CD4-positive, CD25-positive, alpha-beta regulatory T cell (primary cell): ENCODE measurements at regions not wholly inside any gene's neighbourhood (a gene's known extent, or its start where the extent isn't known, plus 50 kb on each side); places are given as distances from the start of the nearest gene placed in this dataset.
A peak's percentile ranks its signal among the peaks of the same experiment; 100 is the strongest.

Experiments
- ATAC-seq, 2 donors: fragments of 150-1000 bp; cut with Tn5 transposase; one replicate each; pipeline ENCODE4 v1.10.0; 2021; ENCODE audit warnings: low read depth in 2 of 2, moderate number of reproducible peaks in 2 of 2, moderate library complexity in 1 of 2
- DNase-seq, 3 donors: peaks; one replicate each; pipeline versions ENCODE4 v3.0.0 to v3.0.0-alpha.2; 2012 to 2022; ENCODE audit warnings: mixed read lengths in 1 of 3
- H3K27ac ChIP-seq: one replicate; pipeline ENCODE4 v1.7.0; 2013; ENCODE audit warnings: mild to moderate bottlenecking, low read length; ENCODE audit not compliant: insufficient read depth, poor library complexity, severe bottlenecking
- H3K27me3 ChIP-seq: one replicate; pipeline ENCODE4 v1.7.0; 2013; ENCODE audit warnings: low read length; ENCODE audit not compliant: control insufficient read depth, insufficient read depth
- H3K36me3 ChIP-seq: one replicate; pipeline ENCODE4 v1.7.0; 2013; ENCODE audit warnings: mild to moderate bottlenecking, low read length, moderate library complexity; ENCODE audit not compliant: control insufficient read depth, insufficient read depth
- H3K4me1 ChIP-seq: 2 replicates; pipeline ENCODE4 v1.7.0; 2013; ENCODE audit warnings: mild to moderate bottlenecking, low read length; ENCODE audit not compliant: insufficient read depth, control insufficient read depth, poor library complexity, severe bottlenecking
- H3K4me3 ChIP-seq: one replicate; pipeline ENCODE4 v1.7.0; 2013; ENCODE audit warnings: low read depth, mild to moderate bottlenecking, low read length, moderate library complexity
- H3K9me3 ChIP-seq, 2 experiments: 1 replicate in 1 of 2; 2 replicates in 1 of 2; pipeline ENCODE4 v1.7.0; 2013; ENCODE audit warnings: low read length in 2 of 2, mild to moderate bottlenecking in 1 of 2, moderate library complexity in 1 of 2; ENCODE audit not compliant: control insufficient read depth in 2 of 2
- H3K27ac Mint-ChIP-seq, 3 donors: one replicate each; pipeline ENCODE4 v1.8.0; 2020 to 2022; ENCODE audit warnings: mild to moderate bottlenecking in 3 of 3, mixed read lengths in 3 of 3, moderate library complexity in 2 of 3
- H3K27me3 Mint-ChIP-seq: one replicate; pipeline ENCODE4 v1.8.0; 2022; ENCODE audit warnings: mild to moderate bottlenecking, mixed read lengths
- H3K36me3 Mint-ChIP-seq: one replicate; pipeline ENCODE4 v1.8.0; 2020; ENCODE audit warnings: mixed read lengths
- H3K4me1 Mint-ChIP-seq, 4 donors: one replicate each; pipeline ENCODE4 v1.8.0; 2020 to 2022; ENCODE audit warnings: mixed read lengths in 4 of 4, mild to moderate bottlenecking in 1 of 4
- H3K4me3 Mint-ChIP-seq, 4 donors: one replicate each; pipeline ENCODE4 v1.8.0; 2020 to 2022; ENCODE audit warnings: mild to moderate bottlenecking in 4 of 4, mixed read lengths in 4 of 4, moderate library complexity in 3 of 4
- H3K9me3 Mint-ChIP-seq, 7 donors: one replicate each; pipeline ENCODE4 v1.8.0; 2020 to 2022; ENCODE audit warnings: mixed read lengths in 7 of 7, mild to moderate bottlenecking in 3 of 7, moderate library complexity in 2 of 7

GRCh38 chr12:38402811-38403210 lies 86.2 kb downstream of the ALG10B start:
- H3K36me3 ChIP-seq = no peaks in the 10 kb centered on the region
- no peak overlapping the region for H3K27ac Mint-ChIP-seq
- H3K27ac ChIP-seq = no peak overlapping the region
- H3K27me3 ChIP-seq = no peaks in the 10 kb centered on the region
- H3K9me3 ChIP-seq = peaks cover 0 to 1% of the 10 kb centered on the region in 2 experiments
- ATAC-seq (no peak), DNase-seq (no peak)
- H3K9me3 Mint-ChIP-seq = peaks cover 5 to 19% (median 9%) of the 10 kb centered on the region in 7 donors
- H3K4me1 Mint-ChIP-seq = no peaks in the 10 kb centered on the region
- H3K4me3 Mint-ChIP-seq = no peak overlapping the region
- no peaks in the 10 kb centered on the region for H3K4me1 ChIP-seq
- H3K27me3 Mint-ChIP-seq = no peaks in the 10 kb centered on the region
- H3K4me3 ChIP-seq = no peak overlapping the region
- no peaks in the 10 kb centered on the region for H3K36me3 Mint-ChIP-seq

- no peaks in the 10 kb centered on the region for H3K4me1 Mint-ChIP-seq
- no peak overlapping the region for H3K4me3 Mint-ChIP-seq
- H3K9me3 Mint-ChIP-seq = peaks cover 2 to 8% (median 4%) of the 10 kb centered on the region in 7 donors
- H3K27me3 Mint-ChIP-seq = no peaks in the 10 kb centered on the region
- no peak overlapping the region for H3K27ac ChIP-seq
- no peaks in the 10 kb centered on the region for H3K9me3 ChIP-seq
- H3K27me3 ChIP-seq = no peaks in the 10 kb centered on the region
- H3K36me3 Mint-ChIP-seq = no peaks in the 10 kb centered on the region
- H3K4me1 ChIP-seq = no peaks in the 10 kb centered on the region
- no peaks in the 10 kb centered on the region for H3K36me3 ChIP-seq
- H3K4me3 ChIP-seq = no peak overlapping the region
- no peak for ATAC-seq
- no peak overlapping the region for H3K27ac Mint-ChIP-seq
- DNase-seq = no peak
Observed at GRCh38 chr12:38409511-38409910, 92.9 kb downstream of the ALG10B start.

GRCh38 chr12:38411426-38411825 lies 94.9 kb downstream of the ALG10B start:
- Mint-ChIP-seq H3K4me3 (no peak overlapping the region), H3K27me3 (no peaks in the 10 kb centered on the region)
- no peak overlapping the region for H3K27ac ChIP-seq

GRCh38 chr12:38411946-38412345 lies 95.4 kb downstream of the ALG10B start:
- no peak overlapping the region for H3K4me3 ChIP-seq
- H3K4me3 Mint-ChIP-seq = no peak overlapping the region
- H3K27ac ChIP-seq = no peak overlapping the region
- no peaks in the 10 kb centered on the region for H3K27me3 ChIP-seq
- ATAC-seq (no peak), DNase-seq (no peak)
- H3K4me1 ChIP-seq = no peaks in the 10 kb centered on the region
- peaks cover 2 to 7% (median 4%) of the 10 kb centered on the region in 7 donors for H3K9me3 Mint-ChIP-seq
- H3K36me3 Mint-ChIP-seq = no peaks in the 10 kb centered on the region
- no peaks in the 10 kb centered on the region for H3K4me1 Mint-ChIP-seq
- peak overlapping the region in 1 of 3 donors; percentile 38 for H3K27ac Mint-ChIP-seq
- H3K9me3 ChIP-seq = peaks cover 0 to 2% of the 10 kb centered on the region in 2 experiments
- no peaks in the 10 kb centered on the region for H3K36me3 ChIP-seq
- H3K27me3 Mint-ChIP-seq = no peaks in the 10 kb centered on the region

More at GRCh38 chr12:38411426-38411825, 94.9 kb downstream of the ALG10B start:
- Mint-ChIP-seq H3K36me3 (no peaks in the 10 kb centered on the region), H3K27ac (no peak overlapping the region), H3K4me1 (no peaks in the 10 kb centered on the region), H3K9me3 (peaks cover 2 to 7% (median 4%) of the 10 kb centered on the region in 7 donors)
- ATAC-seq = no peak
- no peaks in the 10 kb centered on the region for H3K4me1 ChIP-seq
- H3K27me3 ChIP-seq = no peaks in the 10 kb centered on the region
- DNase-seq = no peak
- H3K36me3 ChIP-seq = no peaks in the 10 kb centered on the region
- no peak overlapping the region for H3K4me3 ChIP-seq
- H3K9me3 ChIP-seq = peaks cover 0 to 2% of the 10 kb centered on the region in 2 experiments

GRCh38 chr12:38417101-38417500 lies 100.5 kb downstream of the ALG10B start:
- Mint-ChIP-seq H3K27me3 (no peaks in the 10 kb centered on the region), H3K4me3 (no peak overlapping the region), H3K36me3 (no peaks in the 10 kb centered on the region), H3K9me3 (peaks cover 3 to 9% (median 8%) of the 10 kb centered on the region in 7 donors), H3K4me1 (no peaks in the 10 kb centered on the region), H3K27ac (no peak overlapping the region)
- no peaks in the 10 kb centered on the region for H3K4me1 ChIP-seq
- no peaks in the 10 kb centered on the region for H3K27me3 ChIP-seq
- DNase-seq (no peak), ATAC-seq (no peak)
- peaks cover 0 to 2% of the 10 kb centered on the region in 2 experiments for H3K9me3 ChIP-seq
- no peaks in the 10 kb centered on the region for H3K36me3 ChIP-seq
- H3K27ac ChIP-seq = no peak overlapping the region
- no peak overlapping the region for H3K4me3 ChIP-seq

- Histone ChIP-seq H3K27ac (no peak overlapping the region), H3K27me3 (no peaks in the 10 kb centered on the region), H3K4me1 (no peaks in the 10 kb centered on the region), H3K9me3 (no peaks in the 10 kb centered on the region), H3K36me3 (no peaks in the 10 kb centered on the region), H3K4me3 (no peak overlapping the region)
- DNase-seq (no peak), ATAC-seq (no peak)
- no peaks in the 10 kb centered on the region for H3K27me3 Mint-ChIP-seq
- no peak overlapping the region for H3K27ac Mint-ChIP-seq
- H3K36me3 Mint-ChIP-seq = no peaks in the 10 kb centered on the region
- no peak overlapping the region for H3K4me3 Mint-ChIP-seq
- H3K4me1 Mint-ChIP-seq = no peaks in the 10 kb centered on the region
- H3K9me3 Mint-ChIP-seq = peaks cover 2 to 18% (median 5%) of the 10 kb centered on the region in 7 donors
Observed at GRCh38 chr12:38424436-38424835, 107.9 kb downstream of the ALG10B start.

GRCh38 chr12:38427442-38427841 lies 110.9 kb downstream of the ALG10B start:
- no peaks in the 10 kb centered on the region for H3K36me3 Mint-ChIP-seq
- H3K27me3 ChIP-seq = no peaks in the 10 kb centered on the region
- no peak overlapping the region for H3K4me3 Mint-ChIP-seq
- H3K27me3 Mint-ChIP-seq = no peaks in the 10 kb centered on the region
- H3K4me1 ChIP-seq = no peaks in the 10 kb centered on the region
- H3K27ac Mint-ChIP-seq = no peak overlapping the region
- H3K4me3 ChIP-seq = no peak overlapping the region
- no peak overlapping the region for H3K27ac ChIP-seq
- ATAC-seq = no peak
- no peak for DNase-seq
- no peaks in the 10 kb centered on the region for H3K36me3 ChIP-seq
- H3K9me3 Mint-ChIP-seq = peaks cover 0 to 12% (median 5%) of the 10 kb centered on the region in 7 donors
- no peaks in the 10 kb centered on the region for H3K4me1 Mint-ChIP-seq
- no peaks in the 10 kb centered on the region for H3K9me3 ChIP-seq

- no peaks in the 10 kb centered on the region for H3K9me3 ChIP-seq
- Mint-ChIP-seq H3K36me3 (no peaks in the 10 kb centered on the region), H3K9me3 (peaks cover 1 to 14% (median 5%) of the 10 kb centered on the region in 7 donors), H3K27me3 (no peaks in the 10 kb centered on the region), H3K4me1 (no peaks in the 10 kb centered on the region), H3K4me3 (no peak overlapping the region), H3K27ac (no peak overlapping the region)
- ATAC-seq (no peak), DNase-seq (no peak)
- H3K4me3 ChIP-seq = no peak overlapping the region
- H3K36me3 ChIP-seq = no peaks in the 10 kb centered on the region
- H3K4me1 ChIP-seq = no peaks in the 10 kb centered on the region
- H3K27ac ChIP-seq = no peak overlapping the region
- H3K27me3 ChIP-seq = no peaks in the 10 kb centered on the region
Observed at GRCh38 chr12:38431921-38432320, 115.3 kb downstream of the ALG10B start.
